BLaER1 treated with 17β-estradiol and CSF1 and Interleukin-3, amounts not matched to agents 10 nM and 100 nM (cell line): ENCODE measurements at regions not wholly inside any gene's neighbourhood (a gene's known extent, or its start where the extent isn't known, plus 50 kb on each side); places are given as distances from the start of the nearest gene placed in this dataset.
A peak's percentile ranks its signal among the peaks of the same experiment; 100 is the strongest.

Experiments
- H3K27ac ChIP-seq, 11 experiments: shearing (Covaris generic); formaldehyde crosslinking; 2 replicates each; pipeline ENCODE4 v1.8.1; 2022
- H3K27me3 ChIP-seq, 11 experiments: shearing (Covaris generic); formaldehyde crosslinking; 2 replicates each; pipeline ENCODE4 v1.8.1; 2022
- H3K36me3 ChIP-seq, 11 experiments: shearing (Covaris generic); formaldehyde crosslinking; 2 replicates each; pipeline ENCODE4 v1.8.1; 2022
- H3K4me1 ChIP-seq, 10 experiments: shearing (Covaris generic); formaldehyde crosslinking; 2 replicates each; pipeline ENCODE4 v1.8.1; 2022
- H3K4me2 ChIP-seq, 11 experiments: shearing (Covaris generic); formaldehyde crosslinking; 2 replicates each; pipeline ENCODE4 v1.8.1; 2022
- H3K4me3 ChIP-seq, 10 experiments: shearing (Covaris generic); formaldehyde crosslinking; 2 replicates each; pipeline ENCODE4 v1.8.1; 2022
- H3K9ac ChIP-seq, 11 experiments: shearing (Covaris generic); formaldehyde crosslinking; 2 replicates each; pipeline ENCODE4 v1.8.1; 2022
- H3K9me3 ChIP-seq, 11 experiments: shearing (Covaris generic); formaldehyde crosslinking; replicated peaks in 1 of 11; 2 replicates each; pipeline ENCODE4 v1.8.1; 2022
- H4K20me1 ChIP-seq, 11 experiments: shearing (Covaris generic); formaldehyde crosslinking; 2 replicates each; pipeline ENCODE4 v1.8.1; 2022
- Cebpa-rat ChIP-seq, 11 experiments: shearing (Covaris generic); IDR thresholded peaks; 2 replicates each; pipeline ENCODE4 v1.8.1; 2022

- H3K4me2 ChIP-seq, result peak overlapping the region in 8 of 11 experiments; percentile 33 to 58 (median 44); a peak in 16 of 22 replicates
- H4K20me1 ChIP-seq, result no peaks in the 10 kb centered on the region
- TF ChIP-seq Cebpa-rat (IDR thresholded peaks at IDR 0.05), result no peak
- H3K4me3 ChIP-seq, result no peak overlapping the region
- H3K9ac ChIP-seq, result no peak overlapping the region
- peaks cover 0 to 10% (median 0%) of the 10 kb centered on the region in 11 experiments; a peak in 3 of 22 replicates for H3K9me3 ChIP-seq
- H3K4me1 ChIP-seq, result peaks cover 0 to 34% (median 24%) of the 10 kb centered on the region in 10 experiments; a peak in 14 of 20 replicates
- H3K27me3 ChIP-seq, result no peaks in the 10 kb centered on the region
- no peaks in the 10 kb centered on the region for H3K36me3 ChIP-seq
- no peak overlapping the region for H3K27ac ChIP-seq
Observed at GRCh38 chr5:117107859-117108258, 533.2 kb upstream of the SEMA6A start.

GRCh38 chr5:117103703-117104102 is 529.1 kb upstream of the SEMA6A start:
- Histone ChIP-seq H3K27ac (no peak overlapping the region), H3K9me3 (0 out of 22 replicates have a peak, but pooled peaks cover 0 to 4% (median 0%) of the 10 kb centered on the region in 11 experiments), H3K4me3 (no peak overlapping the region), H3K9ac (no peak overlapping the region), H3K36me3 (no peaks in the 10 kb centered on the region), H4K20me1 (no peaks in the 10 kb centered on the region), H3K4me2 (peak overlapping the region in 7 of 11 experiments; percentile 6 to 58 (median 50); a peak in 11 of 22 replicates), H3K4me1 (peaks cover 0 to 31% (median 24%) of the 10 kb centered on the region in 10 experiments; a peak in 14 of 20 replicates), H3K27me3 (no peaks in the 10 kb centered on the region)
- TF ChIP-seq Cebpa-rat (IDR thresholded peaks at IDR 0.05), result no peak

- Histone ChIP-seq H3K4me2 (no peak overlapping the region), H3K9me3 (0 out of 22 replicates have a peak, but pooled peaks cover 0 to 4% (median 0%) of the 10 kb centered on the region in 11 experiments), H3K9ac (no peak overlapping the region), H3K4me3 (no peak overlapping the region), H4K20me1 (no peaks in the 10 kb centered on the region), H3K27ac (no peak overlapping the region), H3K27me3 (no peaks in the 10 kb centered on the region), H3K36me3 (no peaks in the 10 kb centered on the region), H3K4me1 (peaks cover 0 to 20% (median 14%) of the 10 kb centered on the region in 10 experiments; a peak in 13 of 20 replicates)
- no peak for TF ChIP-seq Cebpa-rat (IDR thresholded peaks at IDR 0.05)
Observed at GRCh38 chr5:117102591-117102990, 528.0 kb upstream of the SEMA6A start.

GRCh38 chr5:117100176-117100575 is 525.6 kb upstream of the SEMA6A start:
- Histone ChIP-seq H3K4me1 (peaks cover 0 to 27% (median 21%) of the 10 kb centered on the region in 10 experiments; a peak in 14 of 20 replicates), H3K27me3 (no peaks in the 10 kb centered on the region)
- TF ChIP-seq Cebpa-rat (IDR thresholded peaks at IDR 0.05), result no peak

GRCh38 chr5:117098094-117098493 is 523.5 kb upstream of the SEMA6A start:
- Histone ChIP-seq H3K9ac (no peak overlapping the region), H3K4me3 (no peak overlapping the region), H4K20me1 (no peaks in the 10 kb centered on the region), H3K4me2 (no peak overlapping the region), H3K27me3 (no peaks in the 10 kb centered on the region), H3K27ac (no peak overlapping the region), H3K9me3 (peaks cover 0 to 12% (median 0%) of the 10 kb centered on the region in 11 experiments; a peak in 7 of 22 replicates), H3K4me1 (peaks cover 0 to 15% (median 12%) of the 10 kb centered on the region in 10 experiments; a peak in 13 of 20 replicates), H3K36me3 (no peaks in the 10 kb centered on the region)
- no peak for TF ChIP-seq Cebpa-rat (IDR thresholded peaks at IDR 0.05)

More at GRCh38 chr5:117100176-117100575, 525.6 kb upstream of the SEMA6A start:
- Histone ChIP-seq H3K4me2 (no peak overlapping the region), H3K9ac (no peak overlapping the region), H3K4me3 (no peak overlapping the region), H3K27ac (no peak overlapping the region), H3K9me3 (0 out of 22 replicates have a peak, but pooled peaks cover 0 to 4% (median 0%) of the 10 kb centered on the region in 11 experiments), H3K36me3 (no peaks in the 10 kb centered on the region), H4K20me1 (no peaks in the 10 kb centered on the region)

- H3K9ac ChIP-seq, result no peak overlapping the region
- H3K4me3 ChIP-seq, result no peak overlapping the region
- peaks cover 0 to 14% (median 12%) of the 10 kb centered on the region in 10 experiments; a peak in 13 of 20 replicates for H3K4me1 ChIP-seq
- H4K20me1 ChIP-seq, result no peaks in the 10 kb centered on the region
- H3K36me3 ChIP-seq, result no peaks in the 10 kb centered on the region
- H3K27ac ChIP-seq, result no peak overlapping the region
- no peaks in the 10 kb centered on the region for H3K27me3 ChIP-seq
- peaks cover 0 to 12% (median 0%) of the 10 kb centered on the region in 11 experiments; a peak in 7 of 22 replicates for H3K9me3 ChIP-seq
- no peak for TF ChIP-seq Cebpa-rat (IDR thresholded peaks at IDR 0.05)
- H3K4me2 ChIP-seq, result peak overlapping the region in 2 of 11 experiments; percentile 52 to 60; a peak in 4 of 22 replicates
Observed at GRCh38 chr5:117095346-117096332, 521.0 kb upstream of the SEMA6A start.

- Histone ChIP-seq H3K4me1 (peaks cover 0 to 14% (median 12%) of the 10 kb centered on the region in 10 experiments; a peak in 13 of 20 replicates), H3K27ac (no peak overlapping the region), H4K20me1 (no peaks in the 10 kb centered on the region), H3K9ac (no peak overlapping the region), H3K4me2 (no peak overlapping the region), H3K27me3 (no peaks in the 10 kb centered on the region), H3K36me3 (no peaks in the 10 kb centered on the region), H3K4me3 (no peak overlapping the region), H3K9me3 (peaks cover 0 to 12% (median 0%) of the 10 kb centered on the region in 11 experiments; a peak in 7 of 22 replicates)
- no peak for TF ChIP-seq Cebpa-rat (IDR thresholded peaks at IDR 0.05)
Observed at GRCh38 chr5:117094114-117094815, 519.6 kb upstream of the SEMA6A start.

- Histone ChIP-seq H4K20me1 (no peaks in the 10 kb centered on the region), H3K4me3 (no peak overlapping the region), H3K4me2 (no peak overlapping the region), H3K9ac (no peak overlapping the region), H3K36me3 (no peaks in the 10 kb centered on the region), H3K9me3 (peaks cover 0 to 12% (median 0%) of the 10 kb centered on the region in 11 experiments; a peak in 7 of 22 replicates), H3K4me1 (peaks cover 0 to 14% (median 12%) of the 10 kb centered on the region in 10 experiments; a peak in 13 of 20 replicates), H3K27me3 (no peaks in the 10 kb centered on the region), H3K27ac (no peak overlapping the region)
- no peak for TF ChIP-seq Cebpa-rat (IDR thresholded peaks at IDR 0.05)
Observed at GRCh38 chr5:117093653-117094052, 519.0 kb upstream of the SEMA6A start.
